Activated CD4-positive, alpha-beta T cell treated with anti-CD3 and anti-CD28 coated beads, Interleukin-10, Interleukin-2, amounts not matched to agents 100 ng/mL and 50 ng/mL, durations not matched to agents 16 hours and 8 hours (primary cell): ENCODE measurements at regions not wholly inside any gene's neighbourhood (a gene's known extent, or its start where the extent isn't known, plus 50 kb on each side); places are given as distances from the start of the nearest gene placed in this dataset.
"Not testable (repeated sequence)": the region's sequence is repeated elsewhere in the genome, so short reads cannot be mapped to it uniquely, and the experiment has no call there.

Experiments used
- DNase-seq: peaks from one replicate; pipeline ENCODE4 v3.0.0-alpha.2; 2020

GRCh38 chr2:56519806-56520205 is 336.0 kb downstream of the CCDC85A start:
- DNase-seq = no peak

- DNase-seq = no peak
These were observed 338.9 kb downstream of the CCDC85A start for GRCh38 chr2:56522605-56523089.

GRCh38 chr2:56523816-56524215 is 340.0 kb downstream of the CCDC85A start:
- no peak for DNase-seq

- DNase-seq = no peak
These were observed 348.1 kb downstream of the CCDC85A start for GRCh38 chr2:56531668-56532420.

GRCh38 chr2:56534321-56534720 is 350.5 kb downstream of the CCDC85A start:
- no peak for DNase-seq

- no peak for DNase-seq
These were observed 354.0 kb downstream of the CCDC85A start for GRCh38 chr2:56537756-56538155.

GRCh38 chr2:56539618-56540017 is 355.8 kb downstream of the CCDC85A start:
- DNase-seq = no peak

GRCh38 chr2:56540467-56540866 is 356.7 kb downstream of the CCDC85A start:
- no peak for DNase-seq

GRCh38 chr2:56540916-56541315 is 357.1 kb downstream of the CCDC85A start:
- no peak for DNase-seq

- DNase-seq = no peak
These were observed 358.4 kb downstream of the CCDC85A start for GRCh38 chr2:56542213-56542612.

GRCh38 chr2:56565143-56565542 is 381.4 kb downstream of the CCDC85A start:
- no peak for DNase-seq

GRCh38 chr2:56571074-56571473 is 387.3 kb downstream of the CCDC85A start:
- DNase-seq = no peak

GRCh38 chr2:56576001-56576400 is 392.2 kb downstream of the CCDC85A start:
- no peak for DNase-seq

- no peak for DNase-seq
These were observed 396.5 kb downstream of the CCDC85A start for GRCh38 chr2:56580242-56580641.

GRCh38 chr2:56582570-56582969 is 398.8 kb downstream of the CCDC85A start:
- DNase-seq = no peak

- peak; percentile 1 for DNase-seq
These were observed 400.1 kb downstream of the CCDC85A start for GRCh38 chr2:56583796-56584315.

- DNase-seq = no peak
These were observed 403.7 kb downstream of the CCDC85A start for GRCh38 chr2:56587456-56587855.

- no peak for DNase-seq
These were observed 405.4 kb downstream of the CCDC85A start for GRCh38 chr2:56589194-56589593.

GRCh38 chr2:56589835-56590234 is 406.0 kb downstream of the CCDC85A start:
- DNase-seq = no peak

GRCh38 chr2:56590611-56591010 is 406.8 kb downstream of the CCDC85A start:
- DNase-seq = no peak

- not testable (repeated sequence) for DNase-seq
These were observed 422.3 kb downstream of the CCDC85A start for GRCh38 chr2:56606086-56606485.

- DNase-seq = no peak
These were observed 429.5 kb downstream of the CCDC85A start for GRCh38 chr2:56613254-56613653.

- no peak for DNase-seq
These were observed 430.1 kb downstream of the CCDC85A start for GRCh38 chr2:56613920-56614319.

- DNase-seq = no peak
These were observed 432.0 kb downstream of the CCDC85A start for GRCh38 chr2:56615760-56616159.

- no peak for DNase-seq
These were observed 440.4 kb downstream of the CCDC85A start for GRCh38 chr2:56624181-56624580.
